HG02938 (cell line): ENCODE measurements at regions not wholly inside any gene's neighbourhood (a gene's known extent, or its start where the extent isn't known, plus 50 kb on each side); places are given as distances from the start of the nearest gene placed in this dataset.

Source experiments
- ATAC-seq: cut with Tn5 transposase; IDR thresholded peaks from one replicate; pipeline ENCODE4 v1.9.1; 2021; ENCODE audit warnings: mild to moderate bottlenecking, moderate library complexity; ENCODE audit not compliant: unreplicated experiment

DNA sequence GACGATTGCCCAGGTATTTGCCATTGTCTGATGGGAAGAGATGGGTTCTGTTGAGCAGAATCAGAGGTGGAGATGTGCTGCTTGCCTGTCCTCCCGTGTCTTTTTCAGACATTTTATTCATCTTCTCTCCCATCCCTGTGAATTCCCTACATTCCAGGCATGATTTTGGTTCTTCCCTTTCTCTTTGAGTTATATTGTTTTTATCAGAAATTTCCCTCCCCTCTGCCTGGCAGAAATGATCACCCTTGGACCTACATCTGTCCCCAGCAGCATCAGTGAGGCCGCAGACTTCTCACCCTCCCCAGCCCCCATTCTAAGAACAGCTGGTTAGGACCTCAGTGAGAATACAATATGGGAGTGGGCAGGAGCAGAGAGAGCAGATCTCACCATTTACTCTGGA lies 640.2 kb downstream of the CCDC171 start:
- ATAC-seq: no peak

DNA sequence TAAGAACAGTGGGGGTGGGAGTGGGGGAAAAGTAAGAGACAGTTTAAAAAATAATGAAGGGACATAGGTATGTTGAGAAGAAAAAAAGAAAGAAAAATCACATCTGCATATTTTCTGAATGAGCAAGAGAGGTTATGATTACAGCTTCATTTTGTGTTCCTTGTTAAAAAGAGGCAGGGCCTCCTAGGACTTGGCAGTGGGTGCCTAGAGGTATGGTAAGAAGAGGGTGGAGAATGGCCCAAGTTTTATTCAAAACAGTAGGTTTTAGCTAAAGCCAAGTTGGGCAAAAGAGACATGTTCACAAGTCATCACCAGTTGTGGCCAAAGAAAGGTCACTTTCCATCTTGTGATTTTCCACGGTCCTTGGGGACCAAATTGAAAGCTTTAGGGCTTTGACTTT lies 643.4 kb downstream of the CCDC171 start:
- ATAC-seq: no peak

DNA sequence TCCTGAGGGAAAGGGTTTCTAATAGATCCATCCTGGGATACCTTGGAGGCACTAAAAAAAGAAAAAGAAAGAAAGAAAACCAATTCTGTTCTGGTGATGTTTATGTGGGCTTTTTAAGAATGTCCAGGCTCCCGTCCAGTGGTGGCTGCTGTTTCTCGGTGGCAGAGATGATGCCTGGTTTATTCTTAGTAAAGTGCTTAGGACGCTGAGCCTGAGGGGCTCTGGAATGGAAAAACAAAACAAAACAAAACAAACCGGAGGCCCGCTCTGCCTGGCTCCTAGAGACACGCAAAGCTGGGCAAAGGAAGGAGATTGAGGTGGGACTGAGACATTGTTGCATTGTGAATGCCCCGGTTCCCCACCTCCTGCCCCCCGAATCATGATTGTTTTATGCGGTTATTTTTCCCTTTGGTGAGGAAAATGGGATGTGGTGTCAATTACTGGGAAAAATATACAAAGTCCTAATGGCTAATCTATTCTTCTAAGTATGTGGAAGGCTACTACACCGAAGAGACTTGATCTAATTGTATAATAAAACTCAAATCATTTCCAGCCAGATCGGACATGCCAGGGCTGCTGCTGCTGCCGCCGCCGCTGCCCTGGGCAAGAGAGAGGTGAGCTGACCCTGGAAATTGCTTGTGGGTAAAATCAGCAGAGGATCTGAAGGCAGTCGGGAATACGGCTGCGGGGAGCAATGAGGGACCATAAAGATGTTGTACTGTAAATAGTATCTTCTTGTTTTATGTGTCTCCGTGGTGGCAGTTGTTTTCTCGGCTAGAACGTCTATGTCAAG lies 644.9 kb downstream of the CCDC171 start:
- no peak for ATAC-seq

DNA sequence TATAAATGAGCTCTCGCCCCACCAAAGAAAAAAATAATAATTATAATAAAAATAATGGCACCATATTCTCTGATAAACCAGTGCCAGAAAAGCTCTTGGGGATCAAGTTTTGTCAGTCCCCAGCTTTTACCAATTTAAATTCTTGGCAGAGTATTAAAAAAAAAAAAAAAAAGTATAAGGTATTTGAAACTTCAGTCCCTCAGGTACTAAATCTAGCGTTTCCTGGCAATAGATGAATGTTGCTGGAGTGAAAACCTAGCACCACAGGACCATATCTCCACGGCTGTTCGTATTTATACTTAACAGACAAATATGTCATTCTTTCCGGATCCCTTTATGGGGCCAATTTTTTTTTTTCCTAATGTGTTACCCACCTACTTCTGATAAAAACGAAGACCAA lies 646.2 kb downstream of the CCDC171 start:
- ATAC-seq: no peak

DNA sequence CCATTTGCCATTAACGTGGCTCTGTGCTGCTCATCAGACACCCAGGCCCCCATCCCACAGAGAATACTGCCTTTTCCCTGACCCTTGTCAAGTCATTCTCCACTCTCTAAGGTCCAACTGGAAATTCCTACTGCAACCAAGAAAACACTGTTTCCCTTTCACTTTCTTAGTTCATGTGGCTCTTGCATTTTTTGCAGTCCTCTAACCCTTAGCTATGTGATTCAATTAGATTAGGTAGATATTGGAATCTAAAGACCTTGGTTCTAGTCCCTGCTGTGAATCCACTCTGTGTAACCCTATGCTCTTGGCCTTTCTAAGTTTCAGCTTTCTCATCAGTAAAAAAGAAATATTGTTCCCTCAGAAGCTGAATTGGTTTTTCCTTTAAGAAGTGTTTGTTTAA lies 649.4 kb downstream of the CCDC171 start:
- no peak for ATAC-seq

DNA sequence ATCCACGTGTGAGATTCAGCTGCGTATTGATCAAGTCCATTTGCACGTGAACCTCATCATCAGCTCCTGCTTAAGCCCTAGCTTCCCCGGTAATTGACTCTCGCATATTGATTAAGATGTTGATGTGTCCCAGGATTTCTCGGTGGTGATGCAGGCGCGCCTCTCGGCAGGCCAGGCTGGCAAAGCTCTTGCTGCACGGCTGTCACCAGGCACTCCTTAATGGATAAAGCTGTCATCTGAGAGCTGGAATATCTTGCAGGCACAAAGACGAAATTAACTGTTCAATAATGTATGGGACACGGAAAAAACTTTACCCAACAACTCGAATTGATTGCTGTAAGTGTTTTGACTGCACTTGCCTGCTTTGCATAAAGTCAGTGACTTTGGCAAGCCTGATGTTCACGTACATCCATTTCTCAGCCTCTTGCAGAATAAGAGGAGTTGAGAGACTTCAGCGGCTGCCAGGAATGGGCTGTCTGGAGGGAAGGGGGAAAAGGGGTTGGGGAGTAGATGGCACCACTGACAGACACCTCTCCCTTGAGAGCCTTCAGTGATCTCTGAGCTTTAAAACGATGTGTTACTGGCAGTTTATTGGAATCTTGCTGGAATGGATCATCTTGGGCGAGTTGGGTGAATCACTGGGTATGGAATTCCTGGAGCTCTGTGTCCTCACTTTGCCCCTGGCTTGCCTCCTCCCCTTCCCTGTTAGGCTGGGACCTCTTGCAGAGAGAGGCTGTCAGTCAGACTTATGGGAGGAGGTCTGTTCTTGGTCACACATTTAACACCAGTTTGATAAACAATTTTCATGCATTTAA lies 650.3 kb downstream of the CCDC171 start:
- ATAC-seq: no peak

DNA sequence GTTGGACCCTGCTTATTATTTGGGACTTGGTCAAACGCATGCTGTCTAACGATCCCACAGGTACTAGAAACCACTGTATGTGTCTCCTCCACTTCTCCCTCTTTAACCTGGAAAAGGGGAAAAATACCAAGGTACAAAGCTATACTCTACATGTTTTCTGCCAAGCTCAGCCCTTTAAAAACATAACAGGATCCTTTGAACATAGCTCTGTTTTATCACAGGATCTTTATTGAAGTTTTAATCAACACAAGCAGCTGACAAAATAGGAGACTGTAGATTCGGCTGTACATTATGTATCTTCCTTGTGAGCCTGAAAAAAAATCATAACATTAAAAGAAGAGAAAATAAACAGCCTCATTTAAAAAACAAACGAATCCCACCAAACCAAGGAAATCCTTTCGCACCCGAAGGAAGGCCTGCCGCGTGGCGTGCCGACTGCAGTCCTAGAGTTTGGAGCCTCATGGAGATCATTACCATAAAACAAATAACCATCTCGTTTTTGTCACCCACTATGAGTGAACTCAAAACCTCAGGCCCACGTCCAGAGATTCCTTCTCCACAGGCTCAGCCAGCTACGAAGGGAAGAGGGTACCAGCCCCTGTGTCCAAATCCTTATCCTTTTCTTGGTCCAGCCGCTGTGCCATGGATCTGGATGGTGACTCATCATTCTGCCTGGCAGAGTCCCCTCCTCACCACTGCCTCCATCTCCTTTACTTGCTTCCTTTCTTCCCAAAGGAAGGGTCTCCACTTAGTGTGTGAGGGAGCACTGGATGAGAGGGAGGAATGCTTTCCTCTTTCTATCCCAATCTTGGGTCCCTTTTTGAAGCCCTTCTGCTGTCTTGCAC lies 651.1 kb downstream of the CCDC171 start:
- no peak for ATAC-seq

DNA sequence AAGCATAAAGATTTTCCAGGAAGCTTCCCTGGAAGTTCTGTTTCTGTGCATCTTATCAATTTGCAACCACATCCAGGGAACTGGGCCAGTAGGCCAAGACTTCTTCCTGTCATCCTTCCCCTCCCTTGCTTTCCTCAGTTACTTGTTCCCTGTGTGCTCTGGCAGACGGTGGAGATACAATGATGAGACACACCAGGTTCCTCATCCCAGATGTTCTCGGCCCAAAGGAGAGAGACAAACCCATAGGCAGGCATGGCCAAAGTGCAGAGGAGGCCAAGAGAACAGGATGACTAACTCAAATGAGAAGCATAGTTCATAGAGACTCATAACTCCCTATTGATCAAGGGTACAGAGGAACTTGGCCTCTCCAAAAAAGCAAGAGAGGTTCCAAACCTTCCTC lies 652.6 kb downstream of the CCDC171 start:
- ATAC-seq: no peak

DNA sequence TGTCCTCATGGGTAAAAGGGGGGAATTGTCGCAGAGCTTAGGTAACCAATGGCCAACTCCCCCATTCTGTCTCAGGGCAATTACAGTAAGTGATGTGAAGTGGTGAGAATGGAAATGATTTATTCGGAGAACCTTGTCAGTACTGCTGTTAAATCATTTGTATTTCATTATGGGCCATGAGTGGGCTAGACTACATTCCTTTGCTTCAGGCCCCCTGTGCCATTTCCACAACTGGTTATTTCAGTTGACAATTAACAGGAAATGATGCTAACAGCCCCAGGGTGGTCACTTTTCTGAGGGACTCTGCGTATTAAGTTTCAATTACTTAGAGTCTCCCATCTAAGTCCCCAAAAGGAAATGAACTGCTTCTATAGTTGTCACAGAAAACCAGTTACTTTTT lies 653.7 kb downstream of the CCDC171 start:
- ATAC-seq: no peak

DNA sequence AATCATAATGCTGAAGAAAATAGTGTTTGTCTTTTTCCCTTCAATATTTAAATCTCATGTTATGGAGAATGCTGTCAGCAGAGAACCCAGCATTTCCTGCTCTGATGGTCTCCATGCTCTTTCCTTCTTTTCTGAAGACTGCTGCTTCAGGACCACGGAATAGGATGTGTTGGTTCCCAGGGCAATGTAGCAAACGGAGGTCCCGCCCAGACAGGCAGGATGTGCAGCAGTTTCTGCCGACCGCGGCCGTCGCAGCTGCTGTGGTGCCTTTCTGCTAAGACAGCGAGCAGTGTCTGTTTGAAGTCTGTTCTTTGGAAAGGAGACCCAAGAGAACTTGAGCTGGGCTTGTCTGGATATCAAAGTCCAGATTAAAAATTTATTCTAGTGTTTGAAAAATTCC lies 654.3 kb downstream of the CCDC171 start:
- ATAC-seq: no peak

DNA sequence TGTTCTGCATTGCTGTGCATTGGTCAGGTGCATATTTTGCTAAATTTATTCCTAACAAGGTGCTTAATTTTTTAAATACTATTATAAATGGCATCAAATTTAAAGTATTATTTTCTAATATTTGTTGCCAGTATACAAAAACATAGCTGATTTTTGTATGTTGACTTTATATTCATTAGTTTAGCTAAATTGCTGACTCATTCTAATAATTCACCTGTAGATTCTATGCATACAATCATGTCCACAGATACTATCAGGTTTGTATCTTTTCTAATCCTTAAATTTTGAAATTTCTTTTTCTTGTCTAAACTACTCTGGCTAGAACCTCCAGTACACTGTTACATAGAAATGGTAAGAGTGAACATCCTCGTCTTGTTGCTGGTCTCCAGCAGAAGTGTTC lies 657.6 kb downstream of the CCDC171 start:
- no peak for ATAC-seq

DNA sequence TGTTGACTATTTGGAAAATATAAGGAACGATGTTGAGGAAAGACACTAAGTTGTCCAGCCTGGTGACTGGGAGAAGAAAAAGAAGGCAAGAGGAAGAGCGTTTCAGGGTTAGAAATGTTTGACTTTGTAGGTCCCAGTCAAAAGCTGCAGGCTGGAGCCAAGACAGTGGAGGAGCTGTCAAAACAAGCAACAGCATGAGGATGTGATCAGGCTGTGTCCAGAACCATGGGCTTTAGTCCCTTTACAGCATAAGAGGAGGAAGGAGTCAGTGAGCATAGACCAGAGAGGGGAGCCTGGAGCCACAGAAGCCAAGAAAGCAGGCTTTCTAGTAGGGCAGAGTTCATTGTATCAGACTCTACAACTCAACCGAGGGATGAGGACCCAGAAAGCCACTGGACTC lies 658.5 kb downstream of the BNC2 start:
- no peak for ATAC-seq

DNA sequence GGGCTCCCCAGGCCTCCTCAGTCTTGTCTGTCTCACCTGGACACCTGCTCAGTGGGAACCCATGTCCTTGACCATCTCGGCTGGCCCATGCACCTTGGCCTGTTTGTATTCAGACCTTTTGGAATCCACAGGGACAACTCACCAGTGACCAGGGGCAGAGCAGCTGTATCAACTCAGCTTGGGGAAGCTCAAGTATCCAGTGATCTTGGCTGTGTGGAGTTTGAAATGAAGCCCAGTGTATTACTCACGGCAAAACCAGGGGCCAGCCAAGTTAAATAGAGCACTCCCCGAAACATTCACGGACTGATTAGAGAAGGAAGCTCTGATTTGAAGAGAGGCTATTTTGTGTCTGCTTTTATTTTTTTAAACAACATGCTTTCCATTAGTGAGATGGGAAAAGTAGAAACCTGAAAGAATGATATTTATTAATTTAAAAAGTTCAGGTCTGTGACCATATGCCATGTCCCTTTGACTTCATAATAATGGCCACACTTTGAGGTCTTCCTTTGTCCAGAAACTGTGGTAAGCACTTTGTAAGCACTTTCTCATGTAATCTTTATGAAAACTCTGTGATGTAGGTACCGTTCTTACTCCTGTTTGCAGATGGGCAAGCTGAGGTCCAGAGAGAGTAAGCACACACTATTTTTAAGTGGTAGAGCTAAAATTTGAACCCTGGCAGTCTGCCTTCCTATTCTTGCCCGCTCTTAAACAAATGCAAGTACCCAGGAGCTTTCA lies 656.5 kb downstream of the BNC2 start:
- ATAC-seq: no peak

DNA sequence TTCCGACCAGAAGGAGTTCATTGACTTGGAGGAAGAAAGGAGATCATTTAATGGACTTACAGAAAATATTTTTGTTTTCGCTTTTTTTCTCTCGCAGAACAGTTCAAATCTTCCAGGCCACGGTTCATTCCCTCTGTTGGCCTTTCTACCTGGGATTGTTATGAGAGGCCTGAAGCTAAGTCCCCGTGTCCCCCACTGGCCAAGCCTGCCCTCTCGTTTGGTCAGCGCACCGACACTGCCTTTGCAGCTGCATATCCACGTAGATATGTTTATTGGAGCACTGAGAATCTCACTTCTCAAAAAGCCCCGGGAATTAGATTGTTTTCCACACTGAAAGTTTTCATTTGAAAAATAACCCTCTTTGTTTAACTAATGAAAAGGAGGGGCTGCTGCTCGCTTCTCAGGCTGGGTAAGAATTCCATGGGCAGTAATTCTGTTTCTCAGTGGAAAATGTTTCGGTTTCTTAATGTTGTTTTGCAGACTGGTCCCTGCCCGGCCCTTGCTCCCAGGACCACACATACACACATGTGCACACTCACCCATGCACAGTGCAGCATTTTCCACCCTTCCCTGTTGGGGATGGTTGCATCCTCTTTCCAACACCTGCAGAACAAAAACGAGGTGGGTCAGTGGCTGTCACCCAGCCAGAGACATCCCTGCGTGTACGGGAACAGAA lies 655.7 kb downstream of the BNC2 start:
- ATAC-seq: no peak

DNA sequence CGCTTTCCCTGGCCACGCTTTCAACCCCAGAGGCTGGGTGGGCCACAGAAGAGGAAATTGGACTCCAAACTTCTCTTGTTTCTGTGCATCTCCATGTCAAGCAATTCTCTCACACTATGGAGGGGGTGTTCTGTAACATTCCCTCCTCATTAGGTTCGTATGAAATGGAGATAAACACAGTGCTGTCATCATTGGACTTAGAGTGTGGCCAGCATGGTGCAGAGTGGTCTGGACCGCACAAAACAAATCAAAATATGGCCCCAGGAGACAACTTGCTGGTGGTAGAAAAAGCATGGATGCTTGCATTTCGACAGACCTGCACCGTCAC lies 655.2 kb downstream of the BNC2 start:
- no peak for ATAC-seq

DNA sequence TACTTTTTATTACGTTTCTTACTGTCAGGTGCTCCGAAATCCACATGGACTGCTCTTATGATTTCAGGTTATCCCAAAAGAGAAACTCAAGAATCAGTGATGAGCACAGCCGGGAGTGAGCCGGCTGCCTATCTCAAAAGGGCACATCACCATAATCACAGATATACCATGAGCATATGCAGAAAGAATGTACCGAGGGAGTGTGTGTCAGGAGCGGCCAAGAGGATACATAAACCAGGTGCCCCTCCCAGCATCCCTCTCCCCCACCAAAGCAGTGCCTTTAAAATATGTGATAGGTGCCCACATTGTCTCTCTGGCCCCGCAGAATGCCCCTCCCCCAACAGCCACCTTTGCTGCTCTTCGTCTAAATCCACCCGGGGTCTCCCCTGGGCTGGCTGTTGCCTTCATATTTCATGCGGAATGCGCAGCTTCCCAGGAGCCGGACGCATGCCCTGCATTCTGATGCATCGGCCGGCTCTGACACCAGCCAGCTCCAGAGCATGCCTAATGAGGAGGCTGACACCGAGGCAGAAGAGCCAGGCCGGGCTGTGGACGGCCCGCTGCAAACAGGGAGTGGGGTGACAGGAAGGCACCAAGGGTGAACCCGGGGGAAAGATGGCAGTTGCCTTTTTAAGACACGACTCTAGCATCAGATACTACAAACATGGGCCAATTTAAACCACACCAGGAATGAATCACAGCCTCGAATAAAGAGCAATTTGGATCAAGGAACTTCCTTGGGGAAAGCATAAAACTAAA lies 652.3 kb downstream of the BNC2 start:
- ATAC-seq: no peak

DNA sequence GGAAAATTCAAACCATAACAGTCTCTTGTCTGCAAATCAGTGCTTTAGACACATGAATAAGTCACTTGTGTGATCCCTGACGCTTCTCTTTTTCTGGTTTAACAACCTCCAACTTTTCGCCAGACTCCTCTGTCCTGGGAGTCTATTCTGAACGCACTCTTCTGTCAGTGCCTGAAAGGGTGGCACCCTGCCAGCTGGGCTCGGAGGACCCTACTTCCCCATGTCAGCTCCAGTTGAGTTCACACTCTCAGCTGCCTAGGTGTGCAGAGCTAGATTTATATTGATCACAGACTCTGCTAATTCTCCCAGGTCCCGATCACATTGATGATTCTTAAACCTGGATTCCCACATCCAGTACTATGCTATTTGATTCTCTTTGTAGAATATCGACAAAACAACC lies 649.1 kb downstream of the BNC2 start:
- ATAC-seq: no peak

DNA sequence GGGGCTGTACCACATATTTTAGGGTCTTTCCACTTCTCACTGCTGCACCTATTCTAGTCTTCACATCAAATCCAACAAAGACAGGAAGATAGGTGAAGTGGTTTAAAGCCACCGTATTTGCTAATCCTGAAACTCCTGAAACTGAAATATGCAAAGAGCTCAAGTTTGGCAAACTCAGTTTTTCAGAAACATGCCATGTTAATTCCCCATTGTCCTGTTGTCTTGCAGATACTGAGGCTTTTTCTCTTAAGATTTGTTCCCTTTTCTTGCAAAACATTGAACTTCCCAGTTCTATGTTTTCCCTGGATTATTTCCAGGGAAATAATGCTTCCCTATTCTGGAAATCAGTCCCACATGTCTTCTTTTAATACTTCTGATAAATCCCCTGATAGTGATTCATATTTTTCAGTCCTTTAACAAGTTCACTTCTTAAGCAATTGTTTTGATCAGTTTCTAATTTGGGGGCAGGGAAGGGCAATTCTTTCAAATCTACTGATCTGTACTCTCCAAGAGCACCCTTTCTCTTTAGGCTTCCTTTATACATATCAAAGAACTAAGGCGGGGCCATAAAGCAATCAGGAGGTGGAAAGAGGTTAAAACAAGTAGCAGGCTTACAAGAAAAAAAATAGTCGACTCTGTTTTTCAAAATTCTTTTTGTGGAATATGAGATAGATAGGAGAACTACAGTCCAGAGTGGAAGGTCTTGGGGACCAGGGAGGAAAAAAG lies 648.5 kb downstream of the BNC2 start:
- no peak for ATAC-seq
